ENCODE measurements at regions not wholly inside any gene's neighbourhood (a gene's known extent, or its start where the extent isn't known, plus 50 kb on each side); places are given as distances from the start of the nearest gene placed in this dataset.

DNA sequence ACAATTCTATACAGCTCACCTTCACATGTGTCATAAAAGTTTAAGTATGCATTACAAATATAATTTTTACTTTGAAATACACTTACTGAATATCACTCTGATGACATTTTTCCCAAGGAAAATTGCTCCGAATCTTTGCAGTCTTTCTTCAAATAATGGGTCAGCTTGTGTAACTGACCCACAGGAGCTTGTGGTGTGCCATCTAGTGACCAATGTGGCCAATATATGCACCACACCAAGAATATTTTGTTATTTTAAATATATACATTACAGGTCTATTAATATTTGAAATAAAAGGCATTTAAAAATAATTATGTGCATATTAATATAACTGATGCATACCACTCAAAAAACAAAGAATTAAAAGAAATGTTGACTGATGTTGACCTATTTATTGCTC lies 271.4 kb downstream of the TBX15 start:
- TF ChIP-seq, protein P1, sequence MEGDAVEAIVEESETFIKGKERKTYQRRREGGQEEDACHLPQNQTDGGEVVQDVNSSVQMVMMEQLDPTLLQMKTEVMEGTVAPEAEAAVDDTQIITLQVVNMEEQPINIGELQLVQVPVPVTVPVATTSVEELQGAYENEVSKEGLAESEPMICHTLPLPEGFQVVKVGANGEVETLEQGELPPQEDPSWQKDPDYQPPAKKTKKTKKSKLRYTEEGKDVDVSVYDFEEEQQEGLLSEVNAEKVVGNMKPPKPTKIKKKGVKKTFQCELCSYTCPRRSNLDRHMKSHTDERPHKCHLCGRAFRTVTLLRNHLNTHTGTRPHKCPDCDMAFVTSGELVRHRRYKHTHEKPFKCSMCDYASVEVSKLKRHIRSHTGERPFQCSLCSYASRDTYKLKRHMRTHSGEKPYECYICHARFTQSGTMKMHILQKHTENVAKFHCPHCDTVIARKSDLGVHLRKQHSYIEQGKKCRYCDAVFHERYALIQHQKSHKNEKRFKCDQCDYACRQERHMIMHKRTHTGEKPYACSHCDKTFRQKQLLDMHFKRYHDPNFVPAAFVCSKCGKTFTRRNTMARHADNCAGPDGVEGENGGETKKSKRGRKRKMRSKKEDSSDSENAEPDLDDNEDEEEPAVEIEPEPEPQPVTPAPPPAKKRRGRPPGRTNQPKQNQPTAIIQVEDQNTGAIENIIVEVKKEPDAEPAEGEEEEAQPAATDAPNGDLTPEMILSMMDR (conservative IDR thresholded peaks at IDR 0.05; ENCODE audit: low read length): no peak
- no peak for TF ChIP-seq EZH2phosphoT487 (IDR thresholded peaks at IDR 0.05; ENCODE audit: borderline replicate concordance, low read depth, low read length)

All from OCI-LY7 (cell line).